ENCODE measurements at regions not wholly inside any gene's neighbourhood (a gene's known extent, or its start where the extent isn't known, plus 50 kb on each side); places are given as distances from the start of the nearest gene placed in this dataset.

- DNase-seq (ENCODE audit: extremely low read depth, insufficient read length): no peak
- TF ChIP-seq CTCF (IDR thresholded peaks at IDR 0.05; ENCODE audit: insufficient read depth, low read length, poor library complexity, severe bottlenecking): no peak
- no peaks in the 10 kb centered on the region for H3K27me3 ChIP-seq (replicated peaks; ENCODE audit: control insufficient read depth, insufficient read depth, low read length)
- H3K4me3 ChIP-seq (replicated peaks; ENCODE audit: low read depth, low read length): no peak overlapping the region
- H3K36me3 ChIP-seq (ENCODE audit: control insufficient read depth, insufficient read depth, low read length): no peaks in the 10 kb centered on the region
Measured at GRCh38 chr19:5257155-5258045, 83.2 kb downstream of the PTPRS start.

- DNase-seq (ENCODE audit: extremely low read depth, insufficient read length): no peak
- no peak for TF ChIP-seq CTCF (IDR thresholded peaks at IDR 0.05; ENCODE audit: insufficient read depth, low read length, poor library complexity, severe bottlenecking)
- no peaks in the 10 kb centered on the region for H3K27me3 ChIP-seq (replicated peaks; ENCODE audit: control insufficient read depth, insufficient read depth, low read length)
- H3K4me3 ChIP-seq (replicated peaks; ENCODE audit: low read depth, low read length): no peak overlapping the region
- H3K36me3 ChIP-seq (ENCODE audit: control insufficient read depth, insufficient read depth, low read length): no peaks in the 10 kb centered on the region
Measured at GRCh38 chr19:5255602-5256231, 84.9 kb downstream of the PTPRS start.

- TF ChIP-seq CTCF (IDR thresholded peaks at IDR 0.05; ENCODE audit: insufficient read depth, low read length, poor library complexity, severe bottlenecking): no peak
- DNase-seq (ENCODE audit: extremely low read depth, insufficient read length): no peak
- no peaks in the 10 kb centered on the region; the same call in 1 of the 2 replicates for H3K27me3 ChIP-seq (replicated peaks; ENCODE audit: control insufficient read depth, insufficient read depth, low read length)
- H3K36me3 ChIP-seq (ENCODE audit: control insufficient read depth, insufficient read depth, low read length): no peaks in the 10 kb centered on the region
- no peak overlapping the region for H3K4me3 ChIP-seq (replicated peaks; ENCODE audit: low read depth, low read length)
Measured at GRCh38 chr19:5254944-5255343, 85.7 kb downstream of the PTPRS start.

GRCh38 chr19:5254543-5254942 lies 86.1 kb downstream of the PTPRS start:
- Histone ChIP-seq H3K27me3 (replicated peaks; ENCODE audit: control insufficient read depth, insufficient read depth, low read length) (no peaks in the 10 kb centered on the region; the same call in 1 of the 2 replicates), H3K4me3 (replicated peaks; ENCODE audit: low read depth, low read length) (no peak overlapping the region), H3K36me3 (ENCODE audit: control insufficient read depth, insufficient read depth, low read length) (no peaks in the 10 kb centered on the region)
- TF ChIP-seq CTCF (IDR thresholded peaks at IDR 0.05; ENCODE audit: insufficient read depth, low read length, poor library complexity, severe bottlenecking): no peak
- DNase-seq (ENCODE audit: extremely low read depth, insufficient read length): no peak

GRCh38 chr19:5253406-5254110 lies 87.1 kb downstream of the PTPRS start:
- H3K27me3 ChIP-seq (replicated peaks; ENCODE audit: control insufficient read depth, insufficient read depth, low read length): no peaks in the 10 kb centered on the region; the same call in 1 of the 2 replicates
- no peak for DNase-seq (ENCODE audit: extremely low read depth, insufficient read length)
- H3K36me3 ChIP-seq (ENCODE audit: control insufficient read depth, insufficient read depth, low read length): no peaks in the 10 kb centered on the region
- TF ChIP-seq CTCF (IDR thresholded peaks at IDR 0.05; ENCODE audit: insufficient read depth, low read length, poor library complexity, severe bottlenecking): no peak
- H3K4me3 ChIP-seq (replicated peaks; ENCODE audit: low read depth, low read length): no peak overlapping the region

All from GM06990 (cell line).